Spinal cord (tissue), 9 donors: ENCODE measurements at regions not wholly inside any gene's neighbourhood (a gene's known extent, or its start where the extent isn't known, plus 50 kb on each side); places are given as distances from the start of the nearest gene placed in this dataset.

ENCODE experiments used
- DNase-seq, 6 donors: peaks; one replicate each; pipeline versions ENCODE4 v3.0.0 to v3.0.0-alpha.2; 2013 to 2015; ENCODE audit warnings: low spot score in 6 of 6, low read depth in 4 of 6
- H3K27ac ChIP-seq: one replicate; pipeline ENCODE4 v1.5.1; 2013; ENCODE audit warnings: low read depth, low read length, control low read depth
- H3K27me3 ChIP-seq: one replicate; pipeline ENCODE4 v1.6.1; 2013; ENCODE audit warnings: low read length; ENCODE audit not compliant: control insufficient read depth, insufficient read depth
- H3K36me3 ChIP-seq: one replicate; pipeline ENCODE4 v1.6.1; 2013; ENCODE audit warnings: low read length; ENCODE audit not compliant: control insufficient read depth, insufficient read depth
- H3K4me1 ChIP-seq: one replicate; pipeline ENCODE4 v1.6.1; 2013; ENCODE audit warnings: low read length; ENCODE audit not compliant: control insufficient read depth, insufficient read depth
- H3K4me3 ChIP-seq: one replicate; pipeline ENCODE4 v1.5.1; 2013; ENCODE audit warnings: low read depth, low read length, control low read depth
- H3K9me3 ChIP-seq: one replicate; pipeline ENCODE4 v1.6.1; 2013; ENCODE audit warnings: low read length; ENCODE audit not compliant: control insufficient read depth, insufficient read depth
- WGBS: methylation state at CpG from one replicate; pipeline ENCODE4 v1.1.5; 2013; ENCODE audit warnings: missing lambda C conversion rate; ENCODE audit not compliant: insufficient coverage; 5-methylcytosine and 5-hydroxymethylcytosine counted together
- donor health status: healthy.

DNA sequence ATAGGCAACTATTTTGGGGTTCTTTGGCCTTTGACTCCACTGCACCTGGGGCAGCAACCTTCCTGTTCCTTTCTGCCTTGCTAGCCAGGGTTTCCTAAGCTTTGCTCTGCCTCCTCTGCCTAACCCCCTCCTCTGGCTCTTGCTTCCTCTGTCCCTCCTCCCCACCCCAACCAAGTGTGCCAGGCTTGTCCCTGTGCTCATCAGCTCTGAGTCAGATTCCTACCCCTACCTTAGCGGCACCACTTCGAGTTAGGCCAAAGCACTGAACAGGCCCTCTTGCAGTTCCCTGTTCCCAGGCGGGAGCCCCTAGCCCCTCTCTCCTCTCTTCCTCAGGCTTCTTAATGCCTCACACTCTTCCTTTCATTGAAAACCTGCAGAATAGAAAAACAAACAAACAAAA, 74.8 kb upstream of the HAO2 start:
- DNase-seq, result no peak
- Histone ChIP-seq H3K36me3 (no peaks in the 10 kb centered on the region), H3K27me3 (peaks cover 3% of the 10 kb centered on the region), H3K9me3 (no peaks in the 10 kb centered on the region), H3K4me1 (peaks cover 3% of the 10 kb centered on the region), H3K27ac (no peak overlapping the region), H3K4me3 (no peak overlapping the region)
- 39% methylated on average over 3 of the region's 3 CpGs for WGBS

DNA sequence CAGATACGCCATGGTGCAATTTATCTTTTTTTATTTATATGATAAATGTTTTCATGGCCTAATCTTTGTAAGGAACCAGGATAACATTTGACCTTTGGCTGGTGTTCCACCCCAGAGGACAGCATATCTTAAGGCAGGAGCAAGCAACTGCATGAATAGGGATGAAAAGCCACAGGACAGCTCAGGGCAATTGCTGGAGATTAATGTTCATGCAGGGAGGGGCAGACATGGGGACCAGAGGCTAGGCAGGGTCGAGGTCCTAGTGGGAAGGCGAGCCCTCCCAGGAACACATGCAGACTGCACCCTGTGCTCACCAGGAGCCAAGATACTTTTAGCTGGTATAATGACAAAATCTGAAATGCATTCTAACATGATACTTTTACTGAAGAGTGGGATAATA, 74.4 kb upstream of the HAO2 start:
- H3K27me3 ChIP-seq, result peaks cover 3% of the 10 kb centered on the region
- no peak for DNase-seq
- H3K36me3 ChIP-seq, result no peaks in the 10 kb centered on the region
- no peaks in the 10 kb centered on the region for H3K9me3 ChIP-seq
- no peak overlapping the region for H3K4me3 ChIP-seq
- WGBS, result 33% methylated on average over 2 of the region's 3 CpGs
- H3K27ac ChIP-seq, result no peak overlapping the region
- H3K4me1 ChIP-seq, result peaks cover 3% of the 10 kb centered on the region

DNA sequence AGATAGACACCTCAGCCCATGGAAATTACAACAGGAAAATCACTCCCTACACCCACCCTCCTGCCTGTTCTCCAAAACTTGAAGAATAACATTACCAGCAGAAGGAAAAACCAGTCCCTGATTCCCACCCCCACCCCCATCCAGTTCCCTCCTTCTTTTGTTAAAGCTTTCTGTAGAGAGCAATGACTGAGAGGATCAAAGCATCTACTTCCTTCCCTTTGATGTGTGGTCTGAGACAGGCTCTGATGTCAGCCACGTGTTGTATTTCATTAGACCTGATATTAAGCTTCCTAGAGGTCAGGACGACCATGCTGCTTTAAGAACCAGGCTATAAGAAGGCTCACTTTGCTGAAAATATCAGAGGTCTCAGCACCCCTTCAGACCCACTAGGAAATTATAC, 73.9 kb upstream of the HAO2 start:
- Histone ChIP-seq H3K27ac (no peak overlapping the region), H3K36me3 (no peaks in the 10 kb centered on the region), H3K9me3 (no peaks in the 10 kb centered on the region), H3K4me1 (peaks cover 3% of the 10 kb centered on the region), H3K27me3 (peaks cover 3% of the 10 kb centered on the region), H3K4me3 (no peak overlapping the region)
- no peak for DNase-seq
- WGBS, result no CpG with 5 or more reads among the region's 2 CpGs

DNA sequence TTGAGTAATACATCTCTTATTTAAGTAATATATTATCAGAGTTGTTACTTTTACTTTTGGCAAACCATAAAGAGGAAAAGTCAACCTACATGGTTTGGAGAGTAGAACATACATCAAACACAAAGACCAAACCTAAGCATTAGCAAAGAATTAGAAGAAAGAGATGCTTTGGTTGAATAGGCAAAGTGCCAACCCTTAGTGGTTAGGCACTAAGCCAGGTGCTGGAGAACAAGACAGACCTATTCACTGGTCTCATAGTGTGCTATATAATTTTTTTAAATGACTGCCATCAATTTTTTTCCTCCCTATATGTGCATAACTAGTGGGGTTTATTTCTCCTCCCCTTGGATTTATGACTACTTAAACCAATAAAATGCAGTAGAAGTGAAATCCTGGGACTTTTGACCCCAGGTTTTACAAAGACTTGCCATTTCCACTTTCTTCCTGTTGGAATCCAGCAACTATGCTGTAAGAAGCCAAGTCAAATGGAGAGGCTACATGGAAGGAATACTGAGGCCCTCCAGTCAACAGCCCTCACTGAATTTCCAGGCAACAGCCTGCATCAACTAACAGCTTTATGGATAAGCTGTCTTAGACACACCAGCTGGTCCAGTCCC, 69.8 kb upstream of the HAO2 start:
- no peak for DNase-seq
- Histone ChIP-seq H3K36me3 (no peaks in the 10 kb centered on the region), H3K9me3 (no peaks in the 10 kb centered on the region), H3K27ac (no peak overlapping the region), H3K4me3 (no peak overlapping the region), H3K27me3 (peaks cover 3% of the 10 kb centered on the region), H3K4me1 (peaks cover 2% of the 10 kb centered on the region)

DNA sequence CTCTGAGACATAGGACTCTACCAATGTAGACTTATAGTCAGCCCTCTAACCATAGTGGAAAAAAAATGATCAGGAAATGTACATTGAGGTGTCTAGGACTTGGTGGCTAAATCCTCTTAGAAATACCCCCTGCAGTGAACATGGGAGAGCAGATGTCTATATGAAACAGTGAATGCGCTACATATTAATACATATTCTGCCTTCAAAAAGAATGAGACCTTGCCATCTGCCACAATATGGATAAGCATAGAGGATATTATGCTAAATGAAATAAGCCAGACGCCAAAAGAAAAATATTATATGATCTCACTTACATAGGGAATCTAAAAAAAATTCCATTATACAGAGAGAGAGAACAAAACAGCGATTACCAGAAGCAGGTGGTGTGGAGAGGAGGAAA, 66.6 kb upstream of the HAO2 start:
- H3K36me3 ChIP-seq, result no peaks in the 10 kb centered on the region
- WGBS, result no CpG with 5 or more reads among the region's 3 CpGs
- DNase-seq, result peak in 1 of 6 donors; percentile 26

DNA sequence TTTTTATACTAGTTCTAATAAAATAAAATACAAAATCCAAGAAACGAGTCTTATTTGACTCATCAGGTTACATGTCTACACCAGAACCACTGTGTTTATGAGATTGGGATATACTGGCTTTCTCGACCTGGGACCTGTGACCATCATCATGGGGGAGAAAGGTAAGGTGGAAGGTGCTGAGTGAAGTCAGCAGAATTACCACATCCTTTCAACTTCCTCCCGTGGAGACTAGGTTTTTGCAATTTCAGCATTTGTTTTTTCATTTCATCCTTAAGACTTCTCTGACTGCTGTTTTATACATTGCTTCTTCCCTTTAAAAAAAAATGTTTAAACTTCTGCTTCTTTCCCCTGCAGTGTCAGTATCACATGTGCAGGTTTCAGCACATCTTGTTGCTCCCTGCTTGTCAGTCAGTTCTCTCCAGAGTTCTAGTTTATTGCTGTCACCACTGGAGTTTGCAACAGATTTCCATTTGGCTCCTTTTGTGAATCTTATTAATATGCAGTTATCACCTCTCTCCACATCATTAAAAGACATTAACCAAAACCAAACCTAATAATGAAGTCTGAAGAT, 60.4 kb upstream of the HAO2 start:
- Histone ChIP-seq H3K4me1 (no peaks in the 10 kb centered on the region), H3K27me3 (no peaks in the 10 kb centered on the region), H3K9me3 (no peaks in the 10 kb centered on the region), H3K4me3 (no peak overlapping the region), H3K27ac (no peak overlapping the region), H3K36me3 (no peaks in the 10 kb centered on the region)
- DNase-seq, result peak in 1 of 6 donors; percentile 34
- 43% methylated on average over 1 of the region's 3 CpGs for WGBS

More for the DNA sequence above, 66.6 kb upstream of the HAO2 start:
- H3K27ac ChIP-seq, result no peak overlapping the region
- no peaks in the 10 kb centered on the region for H3K27me3 ChIP-seq
- H3K4me3 ChIP-seq, result no peak overlapping the region
- no peaks in the 10 kb centered on the region for H3K9me3 ChIP-seq
- H3K4me1 ChIP-seq, result no peaks in the 10 kb centered on the region

DNA sequence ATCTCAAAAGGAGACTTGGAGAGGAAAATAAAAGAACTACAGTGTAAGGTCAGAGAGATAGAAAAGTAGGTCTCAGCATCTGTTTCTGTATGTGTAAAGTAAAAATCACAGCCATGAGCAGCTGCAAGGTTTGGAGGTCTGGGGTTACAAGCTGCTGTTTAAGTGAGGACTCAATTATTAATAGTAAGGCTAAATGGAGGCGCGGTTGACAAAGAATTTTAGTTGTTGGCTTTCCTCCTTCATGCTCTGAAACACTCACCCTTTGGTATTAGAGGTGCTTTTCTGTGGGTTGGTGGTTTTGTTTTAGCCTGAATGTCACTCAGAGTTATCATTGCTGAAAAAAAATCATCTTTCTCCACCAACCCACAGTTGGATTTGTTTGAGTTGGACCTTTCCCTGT, 59.8 kb upstream of the HAO2 start:
- Histone ChIP-seq H3K4me1 (no peaks in the 10 kb centered on the region), H3K27me3 (no peaks in the 10 kb centered on the region), H3K9me3 (no peaks in the 10 kb centered on the region), H3K27ac (no peak overlapping the region), H3K36me3 (no peaks in the 10 kb centered on the region), H3K4me3 (no peak overlapping the region)
- DNase-seq, result no peak
- no CpG with 5 or more reads among the region's 2 CpGs for WGBS

DNA sequence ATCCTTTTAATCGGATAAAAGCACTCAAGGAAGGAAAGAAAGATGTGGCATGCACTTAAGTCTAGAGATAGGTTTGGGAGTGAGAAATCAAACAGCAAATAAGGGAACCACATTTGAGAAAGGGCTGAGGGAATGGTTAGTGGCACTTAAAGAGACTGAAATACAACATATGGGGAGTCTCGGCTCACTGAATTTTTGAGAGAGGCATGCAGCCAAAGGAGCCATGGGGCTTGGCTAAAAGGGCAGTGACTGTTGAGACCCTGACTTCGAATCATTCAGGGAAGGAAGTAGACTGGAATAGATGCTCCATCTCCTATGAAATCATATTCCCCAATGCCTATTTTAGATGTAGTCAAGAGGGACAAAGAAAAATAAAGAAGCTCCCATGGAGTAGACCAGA, 58.3 kb upstream of the HAO2 start:
- H3K4me3 ChIP-seq, result no peak overlapping the region
- H3K27me3 ChIP-seq, result no peaks in the 10 kb centered on the region
- no peaks in the 10 kb centered on the region for H3K4me1 ChIP-seq
- no peak overlapping the region for H3K27ac ChIP-seq
- H3K9me3 ChIP-seq, result no peaks in the 10 kb centered on the region
- 8% methylated on average over 2 of the region's 3 CpGs for WGBS
- H3K36me3 ChIP-seq, result no peaks in the 10 kb centered on the region
- DNase-seq, result peak in 1 of 6 donors; percentile 29

DNA sequence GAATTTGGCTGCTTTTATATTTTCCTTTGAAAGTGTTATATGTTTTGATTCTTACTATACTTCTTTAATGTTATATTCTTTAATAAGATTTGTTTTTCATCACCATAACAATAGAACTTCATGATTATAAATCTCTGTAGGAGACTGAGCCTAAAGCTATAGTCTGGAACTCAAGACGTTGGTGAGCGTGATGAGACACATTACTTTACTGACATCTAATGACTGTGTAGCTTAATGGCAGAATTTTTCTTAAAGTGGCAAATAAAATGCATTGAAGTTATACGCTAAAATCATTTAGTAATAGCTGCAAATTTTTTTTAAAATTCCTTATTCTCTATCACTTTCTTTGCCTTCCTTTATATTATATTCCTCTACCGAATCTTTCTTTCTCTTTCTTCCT, 56.1 kb upstream of the HAO2 start:
- H3K4me1 ChIP-seq, result no peaks in the 10 kb centered on the region
- H3K9me3 ChIP-seq, result no peaks in the 10 kb centered on the region
- no peaks in the 10 kb centered on the region for H3K27me3 ChIP-seq
- 100% methylated on average over 1 of the region's 4 CpGs for WGBS
- H3K27ac ChIP-seq, result no peak overlapping the region
- peak in 1 of 6 donors; percentile 21 for DNase-seq
- H3K4me3 ChIP-seq, result no peak overlapping the region
- H3K36me3 ChIP-seq, result no peaks in the 10 kb centered on the region

DNA sequence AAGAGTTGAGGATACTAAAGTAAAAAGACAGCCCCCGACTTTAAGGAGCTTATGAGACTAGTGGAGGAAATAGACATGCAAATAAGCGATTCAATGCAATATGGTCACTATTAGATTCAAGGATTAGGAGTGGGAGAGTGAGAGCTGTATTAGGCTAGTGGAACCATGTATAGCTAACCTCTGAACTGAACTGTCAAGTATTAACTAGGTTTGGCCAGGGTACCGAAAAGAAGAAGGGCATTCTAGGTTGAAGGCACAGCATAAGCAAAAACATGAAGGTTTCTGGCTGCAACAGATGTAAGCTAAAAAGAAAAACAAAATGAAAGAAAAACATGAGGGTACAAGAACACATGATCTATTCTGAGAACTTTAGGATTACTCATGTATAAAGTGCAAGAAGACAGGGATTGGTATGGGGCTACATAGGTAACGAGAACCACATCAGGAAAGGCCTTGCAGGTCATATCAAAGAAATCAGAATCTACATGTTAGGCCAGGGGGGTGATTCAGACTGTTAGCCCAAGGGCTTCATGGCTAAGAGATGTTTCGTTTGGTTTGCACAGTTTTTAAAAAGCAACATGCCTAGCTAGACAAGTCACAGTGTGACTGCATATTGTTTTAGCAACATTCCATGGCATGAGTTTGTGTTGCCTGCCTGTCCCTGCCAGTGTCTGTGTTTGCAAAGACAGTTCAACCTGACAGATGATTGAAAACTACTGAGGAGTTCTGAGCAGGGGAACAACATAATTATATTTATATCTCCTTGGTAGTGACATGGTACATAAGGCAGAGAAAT, 54.4 kb upstream of the HAO2 start:
- no peaks in the 10 kb centered on the region for H3K4me1 ChIP-seq
- H3K9me3 ChIP-seq, result no peaks in the 10 kb centered on the region
- WGBS, result 85% methylated on average over 4 of the region's 5 CpGs
- H3K27me3 ChIP-seq, result no peaks in the 10 kb centered on the region
- no peak overlapping the region for H3K27ac ChIP-seq
- no peak for DNase-seq
- no peaks in the 10 kb centered on the region for H3K36me3 ChIP-seq
- no peak overlapping the region for H3K4me3 ChIP-seq
